Right atrium auricular region (tissue), 2 donors: ENCODE measurements at regions not wholly inside any gene's neighbourhood (a gene's known extent, or its start where the extent isn't known, plus 50 kb on each side); places are given as distances from the start of the nearest gene placed in this dataset.
"Not testable (repeated sequence)": the region's sequence is repeated elsewhere in the genome, so short reads cannot be mapped to it uniquely, and the experiment has no call there.

Experiments used
- DNase-seq: peaks from one replicate; pipeline ENCODE4 v3.0.0-alpha.2; 2019; ENCODE audit warnings: low spot score
- H3K27ac ChIP-seq, 2 donors: fragments of 200-600 bp; sonication (generic); 1 replicate in 1 of 2; 2 replicates in 1 of 2; pipeline ENCODE4 v1.5.1; 2016 to 2019
- H3K27me3 ChIP-seq, 2 donors: fragments of 200-600 bp; sonication (generic); one replicate each; pipeline versions ENCODE4 v1.5.1 to v1.6.0; 2017 to 2019
- H3K36me3 ChIP-seq: fragments of 200-600 bp; sonication (generic); one replicate; pipeline ENCODE4 v1.5.1; 2016
- H3K4me1 ChIP-seq, 2 donors: fragments of 200-600 bp; sonication (generic); one replicate each; pipeline versions ENCODE4 v1.5.1 to v1.6.0; 2017 to 2019
- H3K4me3 ChIP-seq, 2 donors: fragments of 200-600 bp; sonication (generic); 1 replicate in 1 of 2; 2 replicates in 1 of 2; pipeline ENCODE4 v1.5.1; 2017 to 2019; ENCODE audit warnings: mild to moderate bottlenecking in 1 of 2, moderate library complexity in 1 of 2
- H3K9me3 ChIP-seq, 2 donors: fragments of 200-600 bp; sonication (generic); one replicate each; pipeline ENCODE4 v1.5.1; 2019
- TF ChIP-seq, protein P1 (sequence below), 2 donors: fragments of 200-600 bp; sonication (generic); IDR thresholded peaks; one replicate each; pipeline ENCODE4 v1.5.1; 2019; ENCODE audit warnings: antibody characterized with exemption in 2 of 2

- H3K4me1 ChIP-seq, result no peaks in the 10 kb centered on the region
- TF ChIP-seq, protein P1, sequence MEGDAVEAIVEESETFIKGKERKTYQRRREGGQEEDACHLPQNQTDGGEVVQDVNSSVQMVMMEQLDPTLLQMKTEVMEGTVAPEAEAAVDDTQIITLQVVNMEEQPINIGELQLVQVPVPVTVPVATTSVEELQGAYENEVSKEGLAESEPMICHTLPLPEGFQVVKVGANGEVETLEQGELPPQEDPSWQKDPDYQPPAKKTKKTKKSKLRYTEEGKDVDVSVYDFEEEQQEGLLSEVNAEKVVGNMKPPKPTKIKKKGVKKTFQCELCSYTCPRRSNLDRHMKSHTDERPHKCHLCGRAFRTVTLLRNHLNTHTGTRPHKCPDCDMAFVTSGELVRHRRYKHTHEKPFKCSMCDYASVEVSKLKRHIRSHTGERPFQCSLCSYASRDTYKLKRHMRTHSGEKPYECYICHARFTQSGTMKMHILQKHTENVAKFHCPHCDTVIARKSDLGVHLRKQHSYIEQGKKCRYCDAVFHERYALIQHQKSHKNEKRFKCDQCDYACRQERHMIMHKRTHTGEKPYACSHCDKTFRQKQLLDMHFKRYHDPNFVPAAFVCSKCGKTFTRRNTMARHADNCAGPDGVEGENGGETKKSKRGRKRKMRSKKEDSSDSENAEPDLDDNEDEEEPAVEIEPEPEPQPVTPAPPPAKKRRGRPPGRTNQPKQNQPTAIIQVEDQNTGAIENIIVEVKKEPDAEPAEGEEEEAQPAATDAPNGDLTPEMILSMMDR (IDR thresholded peaks at IDR 0.05), result no peak
- H3K27ac ChIP-seq, result no peak overlapping the region
- H3K36me3 ChIP-seq, result no peaks in the 10 kb centered on the region
- no peaks in the 10 kb centered on the region for H3K27me3 ChIP-seq
- H3K4me3 ChIP-seq, result no peak overlapping the region
- no peak for DNase-seq
- no peaks in the 10 kb centered on the region for H3K9me3 ChIP-seq
Measured at GRCh38 chr4:64899563-64899962, 490.3 kb upstream of the TECRL start.

GRCh38 chr4:64899030-64899429 is 489.8 kb upstream of the TECRL start:
- DNase-seq, H3K4me1 ChIP-seq, H3K27me3 ChIP-seq, H3K9me3 ChIP-seq, H3K36me3 ChIP-seq, H3K4me3 ChIP-seq, H3K27ac ChIP-seq: not testable (repeated sequence)

GRCh38 chr4:64897683-64898082 is 488.4 kb upstream of the TECRL start:
- no peaks in the 10 kb centered on the region for H3K27me3 ChIP-seq
- no peaks in the 10 kb centered on the region for H3K36me3 ChIP-seq
- TF ChIP-seq, protein P1 (IDR thresholded peaks at IDR 0.05), result no peak
- H3K27ac ChIP-seq, result no peak overlapping the region
- DNase-seq, result no peak
- H3K4me3 ChIP-seq, result no peak overlapping the region
- H3K9me3 ChIP-seq, result no peaks in the 10 kb centered on the region
- no peaks in the 10 kb centered on the region for H3K4me1 ChIP-seq

DNA sequence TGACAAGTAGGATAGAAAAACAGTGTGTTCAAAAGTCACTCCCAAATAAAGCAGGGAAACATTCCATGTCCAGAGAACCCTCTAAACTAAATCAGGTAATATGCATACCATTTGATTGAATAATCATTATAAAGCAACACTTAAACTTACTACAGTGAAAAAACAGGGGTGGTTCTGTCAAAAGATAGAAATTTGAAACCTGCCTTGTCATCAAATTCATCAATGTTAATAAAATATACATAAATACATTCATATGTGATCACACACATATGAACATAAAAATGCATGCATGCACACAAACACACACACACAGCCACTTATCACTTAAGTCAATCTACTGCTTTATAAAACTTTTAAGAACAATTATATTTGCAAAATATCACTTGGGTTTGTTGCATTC is 485.8 kb upstream of the TECRL start:
- no peak overlapping the region for H3K4me3 ChIP-seq

DNA sequence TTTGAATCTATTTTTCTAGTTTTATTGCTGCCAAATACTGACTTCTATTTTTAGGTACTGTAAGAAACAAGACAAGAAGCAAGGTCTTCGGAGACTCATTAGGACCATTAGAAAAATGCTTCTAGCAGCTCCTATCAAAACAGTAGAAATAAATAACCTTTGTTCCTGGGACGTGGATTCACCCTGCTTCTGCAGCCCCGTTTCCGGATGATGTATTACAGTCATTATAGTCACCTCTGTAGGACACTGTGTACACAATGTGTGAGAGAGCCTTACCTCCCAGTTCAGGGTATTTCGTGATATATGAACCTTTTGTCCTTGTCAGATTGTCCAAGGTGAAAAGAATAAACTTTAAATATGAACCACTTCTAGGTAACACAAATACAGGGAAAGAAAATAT is 484.0 kb upstream of the TECRL start:
- no peaks in the 10 kb centered on the region for H3K27me3 ChIP-seq
- TF ChIP-seq, protein P1 (IDR thresholded peaks at IDR 0.05), result no peak
- no peaks in the 10 kb centered on the region for H3K9me3 ChIP-seq
- H3K36me3 ChIP-seq, result no peaks in the 10 kb centered on the region
- DNase-seq, result no peak
- H3K4me3 ChIP-seq, result no peak overlapping the region
- H3K27ac ChIP-seq, result no peak overlapping the region
- no peaks in the 10 kb centered on the region for H3K4me1 ChIP-seq

More for the DNA sequence above, 485.8 kb upstream of the TECRL start:
- no peaks in the 10 kb centered on the region for H3K27me3 ChIP-seq
- DNase-seq, result no peak
- TF ChIP-seq, protein P1 (IDR thresholded peaks at IDR 0.05), result no peak
- no peaks in the 10 kb centered on the region for H3K9me3 ChIP-seq
- H3K4me1 ChIP-seq, result no peaks in the 10 kb centered on the region
- H3K36me3 ChIP-seq, result no peaks in the 10 kb centered on the region
- no peak overlapping the region for H3K27ac ChIP-seq

GRCh38 chr4:64889906-64890610 is 480.8 kb upstream of the TECRL start:
- TF ChIP-seq, protein P1 (IDR thresholded peaks at IDR 0.05), result no peak
- Histone ChIP-seq H3K9me3 (no peaks in the 10 kb centered on the region), H3K27me3 (no peaks in the 10 kb centered on the region), H3K36me3 (no peaks in the 10 kb centered on the region), H3K4me3 (no peak overlapping the region), H3K27ac (no peak overlapping the region), H3K4me1 (no peaks in the 10 kb centered on the region)
- DNase-seq, result no peak
